Endodermal cell (in vitro differentiated cells): ENCODE measurements at regions not wholly inside any gene's neighbourhood (a gene's known extent, or its start where the extent isn't known, plus 50 kb on each side); places are given as distances from the start of the nearest gene placed in this dataset.
"Not testable (repeated sequence)": the region's sequence is repeated elsewhere in the genome, so short reads cannot be mapped to it uniquely, and the experiment has no call there.

ENCODE experiments used
- DNase-seq: peaks from one replicate; pipeline ENCODE4 v3.0.0-alpha.2; 2017
- H3K27ac ChIP-seq: 2 replicates; pipeline ENCODE4 v1.5.1; 2013; ENCODE audit warnings: mild to moderate bottlenecking, low read depth, low read length, moderate library complexity
- H3K27me3 ChIP-seq: 2 replicates; pipeline ENCODE4 v1.6.1; 2013; ENCODE audit warnings: mild to moderate bottlenecking, low read length, moderate library complexity; ENCODE audit not compliant: insufficient read depth, control insufficient read depth, poor library complexity, severe bottlenecking
- H3K36me3 ChIP-seq: 2 replicates; pipeline ENCODE4 v1.7.0; 2013; ENCODE audit warnings: mild to moderate bottlenecking, low read length, moderate library complexity; ENCODE audit not compliant: control insufficient read depth, insufficient read depth
- H3K4me1 ChIP-seq: one replicate; pipeline ENCODE4 v1.7.0; 2013; ENCODE audit warnings: low read length; ENCODE audit not compliant: control insufficient read depth, insufficient read depth
- H3K4me3 ChIP-seq: 2 replicates; pipeline ENCODE4 v1.5.1; 2013; ENCODE audit warnings: mild to moderate bottlenecking, low read length, moderate library complexity
- H3K9ac ChIP-seq: 2 replicates; pipeline ENCODE4 v1.6.1; 2013; ENCODE audit warnings: mild to moderate bottlenecking, low read length, moderate library complexity; ENCODE audit not compliant: poor library complexity, severe bottlenecking; ENCODE audit errors: extremely low read depth
- H3K9me3 ChIP-seq: 2 replicates; pipeline ENCODE4 v1.6.1; 2013; ENCODE audit warnings: mild to moderate bottlenecking, low read length, moderate library complexity; ENCODE audit not compliant: control insufficient read depth
- H3K27ac Mint-ChIP-seq: 2 replicates; pipeline ENCODE4 v1.8.0; 2020; ENCODE audit warnings: mixed read lengths
- H3K27me3 Mint-ChIP-seq: 2 replicates; pipeline ENCODE4 v1.8.0; 2021; ENCODE audit warnings: mild to moderate bottlenecking, mixed read lengths; ENCODE audit not compliant: insufficient read depth
- H3K36me3 Mint-ChIP-seq: 2 replicates; pipeline ENCODE4 v1.8.0; 2020; ENCODE audit warnings: low read depth, mixed read lengths
- H3K4me1 Mint-ChIP-seq: 2 replicates; pipeline ENCODE4 v1.8.0; 2020; ENCODE audit warnings: mixed read lengths
- H3K4me3 Mint-ChIP-seq: 2 replicates; pipeline ENCODE4 v1.8.0; 2020; ENCODE audit warnings: mild to moderate bottlenecking, moderate library complexity, mixed read lengths
- H3K9me3 Mint-ChIP-seq: 2 replicates; pipeline ENCODE4 v1.8.0; 2020; ENCODE audit warnings: mild to moderate bottlenecking, mixed read lengths
- CTCF ChIP-seq: fragments of 200-600 bp; sonication (generic); conservative IDR thresholded peaks from 2 replicates; pipeline ENCODE4 v1.5.0; 2021; ENCODE audit warnings: antibody characterized with exemption, mild to moderate bottlenecking
- WGBS, 2 experiments: methylation state at CpG; one replicate each; pipeline versions ENCODE4 v1.1.5 to v1.1.7; 2013; ENCODE audit warnings: missing lambda C conversion rate in 2 of 2, mixed read lengths in 1 of 2; ENCODE audit not compliant: insufficient coverage in 1 of 2, insufficient read length in 1 of 2; 5-methylcytosine and 5-hydroxymethylcytosine counted together

GRCh38 chr2:228367356-228367755, 185.9 kb upstream of the SPHKAP start:
- H3K27ac ChIP-seq = no peak overlapping the region
- H3K4me3 ChIP-seq = no peak overlapping the region
- DNase-seq = no peak
- Mint-ChIP-seq H3K4me1 (peaks cover 3% of the 10 kb centered on the region), H3K36me3 (no peaks in the 10 kb centered on the region), H3K4me3 (no peak overlapping the region), H3K27me3 (peaks cover 5% of the 10 kb centered on the region), H3K27ac (no peak overlapping the region), H3K9me3 (peaks cover 7% of the 10 kb centered on the region)
- 95 to 100% methylated on average over 2 of the region's 2 CpGs for whole genome bisulfite sequencing, 2 experiments
- H3K9ac ChIP-seq = no peak overlapping the region
- H3K36me3 ChIP-seq = no peaks in the 10 kb centered on the region
- H3K9me3 ChIP-seq = no peaks in the 10 kb centered on the region
- no peak for TF ChIP-seq CTCF
- no peaks in the 10 kb centered on the region for H3K4me1 ChIP-seq
- H3K27me3 ChIP-seq = no peaks in the 10 kb centered on the region

DNA sequence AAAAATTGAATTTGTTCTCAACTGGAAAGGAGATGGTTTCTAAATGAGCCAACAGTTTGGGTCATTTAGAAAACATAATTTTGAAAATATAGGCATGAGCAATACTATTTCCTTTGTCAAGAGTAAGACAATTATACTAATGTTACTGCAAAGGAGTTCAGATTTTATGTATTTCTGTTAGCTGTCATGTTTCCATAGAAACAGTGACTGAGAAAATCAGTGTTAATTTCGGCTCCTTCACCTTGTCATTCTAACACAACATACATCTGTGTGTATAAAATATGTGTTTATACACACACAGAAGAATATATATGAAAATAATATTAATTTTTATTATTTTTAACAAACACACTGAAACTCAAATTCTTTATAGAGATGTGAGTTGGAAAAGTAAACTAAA, 178.0 kb upstream of the SPHKAP start:
- peaks cover 12% of the 10 kb centered on the region for H3K27me3 ChIP-seq
- no CpG with 5 or more reads among the region's 1 CpG for WGBS, 2 experiments
- no peak overlapping the region for H3K4me3 Mint-ChIP-seq
- H3K36me3 Mint-ChIP-seq = no peaks in the 10 kb centered on the region
- H3K9ac ChIP-seq = no peak overlapping the region
- no peak overlapping the region for H3K4me3 ChIP-seq
- H3K9me3 ChIP-seq = no peaks in the 10 kb centered on the region
- TF ChIP-seq CTCF = no peak
- no peak overlapping the region for H3K27ac ChIP-seq
- no peaks in the 10 kb centered on the region for H3K4me1 ChIP-seq
- H3K9me3 Mint-ChIP-seq = peaks cover 7% of the 10 kb centered on the region
- peaks cover 35% of the 10 kb centered on the region for H3K27me3 Mint-ChIP-seq
- peaks cover 3% of the 10 kb centered on the region for H3K4me1 Mint-ChIP-seq
- H3K36me3 ChIP-seq = no peaks in the 10 kb centered on the region
- DNase-seq = no peak
- H3K27ac Mint-ChIP-seq = no peak overlapping the region

DNA sequence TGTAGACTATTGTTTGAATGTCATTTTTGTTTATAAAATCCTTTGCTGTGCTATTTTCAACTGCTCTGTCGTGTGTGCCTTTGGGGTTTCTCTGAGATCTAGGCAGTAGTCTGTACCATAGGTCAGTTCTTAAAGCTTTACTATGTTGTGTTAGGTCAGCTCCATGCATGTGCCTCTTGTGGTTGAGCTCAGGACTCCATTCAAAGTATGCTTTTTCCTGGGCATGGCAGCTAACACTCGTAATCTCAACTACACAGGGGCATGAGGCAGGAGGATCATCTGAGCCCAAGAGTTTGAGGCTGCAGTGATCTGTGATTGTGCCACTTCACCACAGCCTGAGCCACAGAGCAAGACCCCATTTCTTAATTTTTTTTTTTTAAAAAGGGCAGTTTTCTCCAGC, 174.4 kb upstream of the SPHKAP start:
- Mint-ChIP-seq H3K4me3 (no peak overlapping the region), H3K27ac (no peak overlapping the region), H3K36me3 (no peaks in the 10 kb centered on the region), H3K9me3 (no peaks in the 10 kb centered on the region), H3K27me3 (peaks cover 29% of the 10 kb centered on the region), H3K4me1 (peaks cover 2% of the 10 kb centered on the region)
- Histone ChIP-seq H3K9ac (no peak overlapping the region), H3K27me3 (peaks cover 12% of the 10 kb centered on the region), H3K4me1 (no peaks in the 10 kb centered on the region), H3K36me3 (no peaks in the 10 kb centered on the region), H3K9me3 (no peaks in the 10 kb centered on the region), H3K4me3 (no peak overlapping the region), H3K27ac (no peak overlapping the region)
- 84 to 100% methylated on average over 2 of the region's 2 CpGs for WGBS, 2 experiments
- DNase-seq = no peak
- TF ChIP-seq CTCF = peak; percentile 42

GRCh38 chr2:228352980-228353379, 171.5 kb upstream of the SPHKAP start:
- peaks cover 12% of the 10 kb centered on the region for H3K27me3 ChIP-seq
- H3K4me1 Mint-ChIP-seq, H3K4me3 Mint-ChIP-seq, H3K36me3 Mint-ChIP-seq, H3K4me3 ChIP-seq, H3K9me3 Mint-ChIP-seq, H3K4me1 ChIP-seq, DNase-seq, H3K36me3 ChIP-seq, H3K27ac ChIP-seq, H3K9ac ChIP-seq, H3K9me3 ChIP-seq, H3K27ac Mint-ChIP-seq: not testable (repeated sequence)
- WGBS, 2 experiments = 88 to 89% methylated on average over 4 to 12 of the region's 12 CpGs
- peaks cover 30% of the 10 kb centered on the region for H3K27me3 Mint-ChIP-seq
